Thyroid gland (tissue), 4 donors: ENCODE measurements at regions not wholly inside any gene's neighbourhood (a gene's known extent, or its start where the extent isn't known, plus 50 kb on each side); places are given as distances from the start of the nearest gene placed in this dataset.

Experiments
- POLR2A ChIP-seq, 2 donors: fragments of 450-650 bp; IDR thresholded peaks; one replicate each; pipeline ENCODE4 v1.6.1; 2017; ENCODE audit warnings: antibody characterized with exemption in 2 of 2, mild to moderate bottlenecking in 2 of 2, moderate library complexity in 1 of 2
- TF ChIP-seq, protein P1 (sequence below), 6 experiments: fragments of 200-600 bp in 3 of 6; fragments of 450-650 bp in 3 of 6; sonication (generic) in 3 of 6; IDR thresholded peaks; one replicate each; pipeline ENCODE4 v1.5.1; 2016 to 2019; ENCODE audit warnings: antibody characterized with exemption in 6 of 6, mild to moderate bottlenecking in 2 of 6, inconsistent platforms in 1 of 6, moderate library complexity in 1 of 6

DNA sequence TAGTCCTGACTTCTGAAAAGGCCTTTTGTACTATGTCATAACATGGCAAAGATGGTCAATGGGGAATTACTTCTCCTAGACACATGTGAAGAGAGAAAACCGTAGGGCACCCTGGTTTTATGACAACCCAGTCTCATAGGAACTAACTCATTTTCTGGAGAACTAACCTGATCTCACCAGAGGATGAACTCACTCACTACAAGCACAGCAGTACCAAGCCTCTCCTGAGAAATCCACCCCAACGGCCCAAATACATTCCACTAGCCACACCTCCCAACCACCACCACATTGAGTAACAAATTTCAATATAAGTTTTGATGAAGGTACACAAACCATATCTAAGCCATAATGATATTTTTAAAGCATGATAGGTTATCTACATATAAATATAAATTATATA lies 909.3 kb upstream of the CDH10 start:
- TF ChIP-seq, protein P1, sequence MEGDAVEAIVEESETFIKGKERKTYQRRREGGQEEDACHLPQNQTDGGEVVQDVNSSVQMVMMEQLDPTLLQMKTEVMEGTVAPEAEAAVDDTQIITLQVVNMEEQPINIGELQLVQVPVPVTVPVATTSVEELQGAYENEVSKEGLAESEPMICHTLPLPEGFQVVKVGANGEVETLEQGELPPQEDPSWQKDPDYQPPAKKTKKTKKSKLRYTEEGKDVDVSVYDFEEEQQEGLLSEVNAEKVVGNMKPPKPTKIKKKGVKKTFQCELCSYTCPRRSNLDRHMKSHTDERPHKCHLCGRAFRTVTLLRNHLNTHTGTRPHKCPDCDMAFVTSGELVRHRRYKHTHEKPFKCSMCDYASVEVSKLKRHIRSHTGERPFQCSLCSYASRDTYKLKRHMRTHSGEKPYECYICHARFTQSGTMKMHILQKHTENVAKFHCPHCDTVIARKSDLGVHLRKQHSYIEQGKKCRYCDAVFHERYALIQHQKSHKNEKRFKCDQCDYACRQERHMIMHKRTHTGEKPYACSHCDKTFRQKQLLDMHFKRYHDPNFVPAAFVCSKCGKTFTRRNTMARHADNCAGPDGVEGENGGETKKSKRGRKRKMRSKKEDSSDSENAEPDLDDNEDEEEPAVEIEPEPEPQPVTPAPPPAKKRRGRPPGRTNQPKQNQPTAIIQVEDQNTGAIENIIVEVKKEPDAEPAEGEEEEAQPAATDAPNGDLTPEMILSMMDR (IDR thresholded peaks at IDR 0.05) = no peak
- TF ChIP-seq POLR2A (IDR thresholded peaks at IDR 0.05) = no peak
